K562 (cell line): ENCODE measurements at regions not wholly inside any gene's neighbourhood (a gene's known extent, or its start where the extent isn't known, plus 50 kb on each side); places are given as distances from the start of the nearest gene placed in this dataset.

Source experiments
- CBX5 ChIP-seq: IDR thresholded peaks from 2 replicates; pipeline ENCODE4 v1.6.1; 2014; ENCODE audit warnings: low read depth, borderline replicate concordance
- CEBPB ChIP-seq: fragments of 450-650 bp; IDR thresholded peaks from 2 replicates; pipeline ENCODE4 v1.6.1; 2016; ENCODE audit warnings: missing genetic modification characterization, missing compliant biosample characterization
- GATA2 ChIP-seq: sonication (generic); formaldehyde crosslinking; IDR thresholded peaks from 2 replicates; pipeline ENCODE4 v1.4.0; 2020; ENCODE audit warnings: mild to moderate bottlenecking, missing genetic modification reagents
- HDAC6 ChIP-seq: IDR thresholded peaks from 2 replicates; pipeline ENCODE4 v1.6.1; 2012; ENCODE audit warnings: low read depth, mild to moderate bottlenecking, control low read depth, inconsistent platforms, low read length, moderate library complexity
- POLR2A ChIP-seq: fragments of 450-650 bp; conservative IDR thresholded peaks from 2 replicates; pipeline ENCODE4 v1.6.1; 2016
- POLR2AphosphoS5 ChIP-seq: IDR thresholded peaks from 2 replicates; pipeline ENCODE4 v1.6.1; 2011; ENCODE audit warnings: mild to moderate bottlenecking, low read depth, low read length, moderate library complexity; ENCODE audit not compliant: control insufficient read depth, insufficient read depth
- TF ChIP-seq, protein P1 (sequence below), 3 experiments: IDR thresholded peaks in 2 of 3; conservative IDR thresholded peaks in 1 of 3; 2 replicates each; pipeline ENCODE4 v1.5.1; 2011 to 2012; ENCODE audit warnings: low read length in 3 of 3, mild to moderate bottlenecking in 3 of 3, control low read depth in 2 of 3, improper control_type of control experiment in 1 of 3, inconsistent platforms in 1 of 3, low read depth in 1 of 3, mixed read lengths in 1 of 3, moderate library complexity in 1 of 3; ENCODE audit not compliant: insufficient read depth in 2 of 3
- TF ChIP-seq, protein P2 (sequence below): sonication (generic); formaldehyde crosslinking; IDR thresholded peaks from 2 replicates; pipeline ENCODE4 v1.9.0; 2022; ENCODE audit warnings: mild to moderate bottlenecking, missing genetic modification reagents
- TF ChIP-seq, protein P3 (sequence below): fragments of 450-650 bp; IDR thresholded peaks from 2 replicates; pipeline ENCODE4 v1.6.1; 2016; ENCODE audit warnings: mild to moderate bottlenecking, moderate library complexity
- TF ChIP-seq, protein P4 (sequence below), 2 experiments: fragments of 200-800 bp in 1 of 2; sonication (Bioruptor generic) in 1 of 2; sonication (generic) in 1 of 2; formaldehyde crosslinking in 1 of 2; IDR thresholded peaks in 1 of 2; conservative IDR thresholded peaks in 1 of 2; 2 replicates each; pipeline versions ENCODE4 v1.5.0 to v1.6.1; 2016 to 2020; ENCODE audit warnings: missing compliant biosample characterization in 1 of 2, missing genetic modification characterization in 1 of 2, missing genetic modification reagents in 1 of 2

DNA sequence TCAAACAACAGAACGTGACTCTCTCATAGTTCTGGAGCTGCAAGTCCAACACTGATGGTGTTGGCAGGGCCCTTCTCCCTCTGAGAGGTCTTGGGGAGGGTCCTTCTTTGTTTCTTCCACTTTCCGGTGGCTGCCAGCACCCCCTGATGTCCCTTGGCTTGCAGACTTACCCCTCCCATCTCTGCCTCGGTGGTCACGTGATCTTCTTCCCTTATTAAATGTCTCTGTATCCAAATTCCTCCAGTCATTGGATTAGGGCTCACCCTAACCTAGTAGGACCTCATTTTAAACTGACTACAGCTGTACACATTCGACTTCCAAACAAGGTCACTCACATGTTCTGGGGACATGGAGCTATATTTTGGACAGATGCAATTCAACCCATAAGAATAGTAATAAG lies 780.6 kb upstream of the SALL3 start:
- TF ChIP-seq, protein P1, sequence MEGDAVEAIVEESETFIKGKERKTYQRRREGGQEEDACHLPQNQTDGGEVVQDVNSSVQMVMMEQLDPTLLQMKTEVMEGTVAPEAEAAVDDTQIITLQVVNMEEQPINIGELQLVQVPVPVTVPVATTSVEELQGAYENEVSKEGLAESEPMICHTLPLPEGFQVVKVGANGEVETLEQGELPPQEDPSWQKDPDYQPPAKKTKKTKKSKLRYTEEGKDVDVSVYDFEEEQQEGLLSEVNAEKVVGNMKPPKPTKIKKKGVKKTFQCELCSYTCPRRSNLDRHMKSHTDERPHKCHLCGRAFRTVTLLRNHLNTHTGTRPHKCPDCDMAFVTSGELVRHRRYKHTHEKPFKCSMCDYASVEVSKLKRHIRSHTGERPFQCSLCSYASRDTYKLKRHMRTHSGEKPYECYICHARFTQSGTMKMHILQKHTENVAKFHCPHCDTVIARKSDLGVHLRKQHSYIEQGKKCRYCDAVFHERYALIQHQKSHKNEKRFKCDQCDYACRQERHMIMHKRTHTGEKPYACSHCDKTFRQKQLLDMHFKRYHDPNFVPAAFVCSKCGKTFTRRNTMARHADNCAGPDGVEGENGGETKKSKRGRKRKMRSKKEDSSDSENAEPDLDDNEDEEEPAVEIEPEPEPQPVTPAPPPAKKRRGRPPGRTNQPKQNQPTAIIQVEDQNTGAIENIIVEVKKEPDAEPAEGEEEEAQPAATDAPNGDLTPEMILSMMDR (IDR thresholded peaks at IDR 0.05 in 2 of 3, conservative IDR thresholded peaks at IDR 0.05 in 1 of 3; ENCODE audit: insufficient read depth in 2 of 3, low read depth in 1 of 3, low read length in 3 of 3), result no peak
- TF ChIP-seq CBX5, result no peak
- TF ChIP-seq HDAC6, result no peak
- TF ChIP-seq, protein P2, sequence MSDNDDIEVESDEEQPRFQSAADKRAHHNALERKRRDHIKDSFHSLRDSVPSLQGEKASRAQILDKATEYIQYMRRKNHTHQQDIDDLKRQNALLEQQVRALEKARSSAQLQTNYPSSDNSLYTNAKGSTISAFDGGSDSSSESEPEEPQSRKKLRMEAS (CRISPR knock-in tag), result no peak
- no peak for TF ChIP-seq POLR2A
- TF ChIP-seq GATA2 (CRISPR knock-in tag), result no peak
- TF ChIP-seq, protein P3, sequence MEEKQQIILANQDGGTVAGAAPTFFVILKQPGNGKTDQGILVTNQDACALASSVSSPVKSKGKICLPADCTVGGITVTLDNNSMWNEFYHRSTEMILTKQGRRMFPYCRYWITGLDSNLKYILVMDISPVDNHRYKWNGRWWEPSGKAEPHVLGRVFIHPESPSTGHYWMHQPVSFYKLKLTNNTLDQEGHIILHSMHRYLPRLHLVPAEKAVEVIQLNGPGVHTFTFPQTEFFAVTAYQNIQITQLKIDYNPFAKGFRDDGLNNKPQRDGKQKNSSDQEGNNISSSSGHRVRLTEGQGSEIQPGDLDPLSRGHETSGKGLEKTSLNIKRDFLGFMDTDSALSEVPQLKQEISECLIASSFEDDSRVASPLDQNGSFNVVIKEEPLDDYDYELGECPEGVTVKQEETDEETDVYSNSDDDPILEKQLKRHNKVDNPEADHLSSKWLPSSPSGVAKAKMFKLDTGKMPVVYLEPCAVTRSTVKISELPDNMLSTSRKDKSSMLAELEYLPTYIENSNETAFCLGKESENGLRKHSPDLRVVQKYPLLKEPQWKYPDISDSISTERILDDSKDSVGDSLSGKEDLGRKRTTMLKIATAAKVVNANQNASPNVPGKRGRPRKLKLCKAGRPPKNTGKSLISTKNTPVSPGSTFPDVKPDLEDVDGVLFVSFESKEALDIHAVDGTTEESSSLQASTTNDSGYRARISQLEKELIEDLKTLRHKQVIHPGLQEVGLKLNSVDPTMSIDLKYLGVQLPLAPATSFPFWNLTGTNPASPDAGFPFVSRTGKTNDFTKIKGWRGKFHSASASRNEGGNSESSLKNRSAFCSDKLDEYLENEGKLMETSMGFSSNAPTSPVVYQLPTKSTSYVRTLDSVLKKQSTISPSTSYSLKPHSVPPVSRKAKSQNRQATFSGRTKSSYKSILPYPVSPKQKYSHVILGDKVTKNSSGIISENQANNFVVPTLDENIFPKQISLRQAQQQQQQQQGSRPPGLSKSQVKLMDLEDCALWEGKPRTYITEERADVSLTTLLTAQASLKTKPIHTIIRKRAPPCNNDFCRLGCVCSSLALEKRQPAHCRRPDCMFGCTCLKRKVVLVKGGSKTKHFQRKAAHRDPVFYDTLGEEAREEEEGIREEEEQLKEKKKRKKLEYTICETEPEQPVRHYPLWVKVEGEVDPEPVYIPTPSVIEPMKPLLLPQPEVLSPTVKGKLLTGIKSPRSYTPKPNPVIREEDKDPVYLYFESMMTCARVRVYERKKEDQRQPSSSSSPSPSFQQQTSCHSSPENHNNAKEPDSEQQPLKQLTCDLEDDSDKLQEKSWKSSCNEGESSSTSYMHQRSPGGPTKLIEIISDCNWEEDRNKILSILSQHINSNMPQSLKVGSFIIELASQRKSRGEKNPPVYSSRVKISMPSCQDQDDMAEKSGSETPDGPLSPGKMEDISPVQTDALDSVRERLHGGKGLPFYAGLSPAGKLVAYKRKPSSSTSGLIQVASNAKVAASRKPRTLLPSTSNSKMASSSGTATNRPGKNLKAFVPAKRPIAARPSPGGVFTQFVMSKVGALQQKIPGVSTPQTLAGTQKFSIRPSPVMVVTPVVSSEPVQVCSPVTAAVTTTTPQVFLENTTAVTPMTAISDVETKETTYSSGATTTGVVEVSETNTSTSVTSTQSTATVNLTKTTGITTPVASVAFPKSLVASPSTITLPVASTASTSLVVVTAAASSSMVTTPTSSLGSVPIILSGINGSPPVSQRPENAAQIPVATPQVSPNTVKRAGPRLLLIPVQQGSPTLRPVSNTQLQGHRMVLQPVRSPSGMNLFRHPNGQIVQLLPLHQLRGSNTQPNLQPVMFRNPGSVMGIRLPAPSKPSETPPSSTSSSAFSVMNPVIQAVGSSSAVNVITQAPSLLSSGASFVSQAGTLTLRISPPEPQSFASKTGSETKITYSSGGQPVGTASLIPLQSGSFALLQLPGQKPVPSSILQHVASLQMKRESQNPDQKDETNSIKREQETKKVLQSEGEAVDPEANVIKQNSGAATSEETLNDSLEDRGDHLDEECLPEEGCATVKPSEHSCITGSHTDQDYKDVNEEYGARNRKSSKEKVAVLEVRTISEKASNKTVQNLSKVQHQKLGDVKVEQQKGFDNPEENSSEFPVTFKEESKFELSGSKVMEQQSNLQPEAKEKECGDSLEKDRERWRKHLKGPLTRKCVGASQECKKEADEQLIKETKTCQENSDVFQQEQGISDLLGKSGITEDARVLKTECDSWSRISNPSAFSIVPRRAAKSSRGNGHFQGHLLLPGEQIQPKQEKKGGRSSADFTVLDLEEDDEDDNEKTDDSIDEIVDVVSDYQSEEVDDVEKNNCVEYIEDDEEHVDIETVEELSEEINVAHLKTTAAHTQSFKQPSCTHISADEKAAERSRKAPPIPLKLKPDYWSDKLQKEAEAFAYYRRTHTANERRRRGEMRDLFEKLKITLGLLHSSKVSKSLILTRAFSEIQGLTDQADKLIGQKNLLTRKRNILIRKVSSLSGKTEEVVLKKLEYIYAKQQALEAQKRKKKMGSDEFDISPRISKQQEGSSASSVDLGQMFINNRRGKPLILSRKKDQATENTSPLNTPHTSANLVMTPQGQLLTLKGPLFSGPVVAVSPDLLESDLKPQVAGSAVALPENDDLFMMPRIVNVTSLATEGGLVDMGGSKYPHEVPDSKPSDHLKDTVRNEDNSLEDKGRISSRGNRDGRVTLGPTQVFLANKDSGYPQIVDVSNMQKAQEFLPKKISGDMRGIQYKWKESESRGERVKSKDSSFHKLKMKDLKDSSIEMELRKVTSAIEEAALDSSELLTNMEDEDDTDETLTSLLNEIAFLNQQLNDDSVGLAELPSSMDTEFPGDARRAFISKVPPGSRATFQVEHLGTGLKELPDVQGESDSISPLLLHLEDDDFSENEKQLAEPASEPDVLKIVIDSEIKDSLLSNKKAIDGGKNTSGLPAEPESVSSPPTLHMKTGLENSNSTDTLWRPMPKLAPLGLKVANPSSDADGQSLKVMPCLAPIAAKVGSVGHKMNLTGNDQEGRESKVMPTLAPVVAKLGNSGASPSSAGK, result no peak
- TF ChIP-seq, protein P4, sequence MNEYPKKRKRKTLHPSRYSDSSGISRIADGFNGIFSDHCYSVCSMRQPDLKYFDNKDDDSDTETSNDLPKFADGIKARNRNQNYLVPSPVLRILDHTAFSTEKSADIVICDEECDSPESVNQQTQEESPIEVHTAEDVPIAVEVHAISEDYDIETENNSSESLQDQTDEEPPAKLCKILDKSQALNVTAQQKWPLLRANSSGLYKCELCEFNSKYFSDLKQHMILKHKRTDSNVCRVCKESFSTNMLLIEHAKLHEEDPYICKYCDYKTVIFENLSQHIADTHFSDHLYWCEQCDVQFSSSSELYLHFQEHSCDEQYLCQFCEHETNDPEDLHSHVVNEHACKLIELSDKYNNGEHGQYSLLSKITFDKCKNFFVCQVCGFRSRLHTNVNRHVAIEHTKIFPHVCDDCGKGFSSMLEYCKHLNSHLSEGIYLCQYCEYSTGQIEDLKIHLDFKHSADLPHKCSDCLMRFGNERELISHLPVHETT (CRISPR knock-in tag; conservative IDR thresholded peaks at IDR 0.05 in 1 of 2, IDR thresholded peaks at IDR 0.05 in 1 of 2), result no peak
- no peak for TF ChIP-seq CEBPB (tag)
- no peak for TF ChIP-seq POLR2AphosphoS5
